H9 (cell line): ENCODE measurements at regions not wholly inside any gene's neighbourhood (a gene's known extent, or its start where the extent isn't known, plus 50 kb on each side); places are given as distances from the start of the nearest gene placed in this dataset.

Source experiments
- DNase-seq: peaks from one replicate; pipeline ENCODE4 v3.0.0-alpha.2; 2017
- H2AFZ ChIP-seq: one replicate; pipeline ENCODE4 v1.6.1; 2013; ENCODE audit warnings: mild to moderate bottlenecking, low read length, control low read depth, moderate library complexity
- H2AK5ac ChIP-seq: 2 replicates; pipeline ENCODE4 v1.6.1; 2013; ENCODE audit warnings: low read length, control low read depth, mixed read lengths; ENCODE audit not compliant: insufficient read length
- H2BK120ac ChIP-seq: one replicate; pipeline ENCODE4 v1.6.1; 2013; ENCODE audit warnings: low read depth, mild to moderate bottlenecking, low read length, control low read depth, inconsistent platforms; ENCODE audit not compliant: poor library complexity, severe bottlenecking
- H2BK12ac ChIP-seq: 2 replicates; pipeline ENCODE4 v1.6.1; 2013; ENCODE audit warnings: low read length, control low read depth, mixed read lengths, low read depth; ENCODE audit not compliant: insufficient read length
- H2BK15ac ChIP-seq: 2 replicates; pipeline ENCODE4 v1.6.1; 2013; ENCODE audit warnings: low read depth, low read length, control low read depth
- H2BK20ac ChIP-seq: one replicate; pipeline ENCODE4 v1.6.1; 2013; ENCODE audit warnings: low read depth, mild to moderate bottlenecking, low read length, control low read depth, inconsistent platforms; ENCODE audit not compliant: poor library complexity, severe bottlenecking
- H2BK5ac ChIP-seq: 2 replicates; pipeline ENCODE4 v1.6.1; 2013; ENCODE audit warnings: low read length, control low read depth, mixed read lengths; ENCODE audit not compliant: insufficient read length
- H3K14ac ChIP-seq: 2 replicates; pipeline ENCODE4 v1.6.1; 2013; ENCODE audit warnings: low read length, control low read depth; ENCODE audit not compliant: insufficient read depth
- H3K18ac ChIP-seq: 2 replicates; pipeline ENCODE4 v1.6.1; 2013; ENCODE audit warnings: low read depth, mild to moderate bottlenecking, mixed read lengths, low read length, control low read depth; ENCODE audit not compliant: insufficient read length
- H3K23ac ChIP-seq: 2 replicates; pipeline ENCODE4 v1.6.1; 2013; ENCODE audit warnings: low read length, control low read depth, mixed read lengths, low read depth; ENCODE audit not compliant: insufficient read length
- H3K23me2 ChIP-seq: 2 replicates; pipeline ENCODE4 v1.6.1; 2013; ENCODE audit warnings: low read depth, mild to moderate bottlenecking, mixed read lengths, low read length, control low read depth; ENCODE audit not compliant: insufficient read length, poor library complexity, severe bottlenecking
- H3K27ac ChIP-seq: 2 replicates; pipeline ENCODE4 v1.5.1; 2013; ENCODE audit warnings: low read length, control low read depth, mixed read lengths, low read depth; ENCODE audit not compliant: insufficient read length
- H3K27me3 ChIP-seq: 2 replicates; pipeline ENCODE4 v1.6.1; 2013; ENCODE audit warnings: low read length, control low read depth, inconsistent platforms; ENCODE audit not compliant: insufficient read depth
- H3K4ac ChIP-seq: 2 replicates; pipeline ENCODE4 v1.6.1; 2013; ENCODE audit warnings: low read depth, mild to moderate bottlenecking, control low read depth, inconsistent platforms, low read length, moderate library complexity
- H3K4me1 ChIP-seq: 2 replicates; pipeline ENCODE4 v1.6.1; 2013; ENCODE audit warnings: low read length, control low read depth, inconsistent platforms; ENCODE audit not compliant: insufficient read depth
- H3K4me2 ChIP-seq: 2 replicates; pipeline ENCODE4 v1.6.1; 2013; ENCODE audit warnings: low read length, control low read depth, mixed read lengths; ENCODE audit not compliant: insufficient read length, insufficient read depth
- H3K56ac ChIP-seq: 2 replicates; pipeline ENCODE4 v1.6.1; 2013; ENCODE audit warnings: low read depth, mild to moderate bottlenecking, mixed read lengths, low read length, control low read depth; ENCODE audit not compliant: insufficient read length
- H3K79me1 ChIP-seq: 2 replicates; pipeline ENCODE4 v1.6.1; 2013; ENCODE audit warnings: low read depth, mild to moderate bottlenecking, moderate library complexity, low read length, control low read depth, inconsistent platforms; ENCODE audit not compliant: insufficient read depth, poor library complexity, severe bottlenecking
- H3K79me2 ChIP-seq: 2 replicates; pipeline ENCODE4 v1.6.1; 2013; ENCODE audit warnings: low read length, control low read depth, inconsistent platforms; ENCODE audit not compliant: insufficient read depth
- H3K9ac ChIP-seq: 2 replicates; pipeline ENCODE4 v1.6.1; 2013; ENCODE audit warnings: low read length, control low read depth, mixed read lengths; ENCODE audit not compliant: insufficient read length; ENCODE audit errors: extremely low read depth
- H3K9me3 ChIP-seq: one replicate; pipeline ENCODE4 v1.6.1; 2013; ENCODE audit warnings: low read depth, low read length, inconsistent platforms; ENCODE audit not compliant: control insufficient read depth
- H3T11ph ChIP-seq: one replicate; pipeline ENCODE4 v1.6.1; 2013; ENCODE audit warnings: mild to moderate bottlenecking, low read length, control low read depth, inconsistent platforms
- H4K20me1 ChIP-seq: one replicate; pipeline ENCODE4 v1.6.1; 2013; ENCODE audit not compliant: control insufficient read depth, insufficient read length, insufficient read depth
- H4K5ac ChIP-seq: 2 replicates; pipeline ENCODE4 v1.6.1; 2013; ENCODE audit warnings: low read depth, mild to moderate bottlenecking, mixed read lengths, low read length, control low read depth; ENCODE audit not compliant: insufficient read length
- H4K8ac ChIP-seq: replicated peaks from 2 replicates; pipeline ENCODE4 v1.6.1; 2013; ENCODE audit warnings: low read length, control low read depth, mixed read lengths, low read depth; ENCODE audit not compliant: insufficient read length
- H4K91ac ChIP-seq: 2 replicates; pipeline ENCODE4 v1.6.1; 2013; ENCODE audit warnings: low read depth, mild to moderate bottlenecking, moderate library complexity, mixed read lengths, low read length, control low read depth; ENCODE audit not compliant: insufficient read length
- H3K27ac Mint-ChIP-seq, 3 experiments: 2 replicates in 2 of 3; 3 replicates in 1 of 3; pipeline ENCODE4 v1.8.0; 2020 to 2021; ENCODE audit warnings: mixed read lengths in 3 of 3, mild to moderate bottlenecking in 1 of 3, moderate library complexity in 1 of 3
- H3K27me3 Mint-ChIP-seq: 2 replicates; pipeline ENCODE4 v1.8.0; 2021; ENCODE audit warnings: low read depth, mild to moderate bottlenecking, moderate library complexity, mixed read lengths
- H3K36me3 Mint-ChIP-seq, 3 experiments: 2 replicates in 2 of 3; 3 replicates in 1 of 3; pipeline ENCODE4 v1.8.0; 2020 to 2021; ENCODE audit warnings: low read depth in 3 of 3, mixed read lengths in 3 of 3; ENCODE audit not compliant: insufficient read depth in 1 of 3
- H3K4me1 Mint-ChIP-seq, 2 experiments: 2 replicates each; pipeline ENCODE4 v1.8.0; 2020; ENCODE audit warnings: mixed read lengths in 2 of 2
- H3K4me3 Mint-ChIP-seq, 2 experiments: 2 replicates in 1 of 2; 3 replicates in 1 of 2; pipeline ENCODE4 v1.8.0; 2020 to 2021; ENCODE audit warnings: mild to moderate bottlenecking in 2 of 2, mixed read lengths in 2 of 2, moderate library complexity in 1 of 2
- H3K9me3 Mint-ChIP-seq, 2 experiments: 2 replicates in 1 of 2; 3 replicates in 1 of 2; pipeline ENCODE4 v1.8.0; 2020; ENCODE audit warnings: mild to moderate bottlenecking in 2 of 2, mixed read lengths in 2 of 2, moderate library complexity in 1 of 2
- WGBS: extraction: QIAGEN DNeasy Blood & Tissue Kit; methylation state at CpG from one replicate; pipeline ENCODE4 v1.1.7; 2013; ENCODE audit warnings: missing lambda C conversion rate, low lambda C conversion rate, mixed read lengths; ENCODE audit not compliant: insufficient read length; ENCODE audit errors: extremely low coverage; 5-methylcytosine and 5-hydroxymethylcytosine counted together
- TF ChIP-seq, protein P1 (sequence below): fragments of 200-600 bp; sonication (generic); conservative IDR thresholded peaks from 3 replicates; pipeline ENCODE4 v1.8.0; 2021; ENCODE audit warnings: antibody characterized with exemption, mild to moderate bottlenecking

DNA sequence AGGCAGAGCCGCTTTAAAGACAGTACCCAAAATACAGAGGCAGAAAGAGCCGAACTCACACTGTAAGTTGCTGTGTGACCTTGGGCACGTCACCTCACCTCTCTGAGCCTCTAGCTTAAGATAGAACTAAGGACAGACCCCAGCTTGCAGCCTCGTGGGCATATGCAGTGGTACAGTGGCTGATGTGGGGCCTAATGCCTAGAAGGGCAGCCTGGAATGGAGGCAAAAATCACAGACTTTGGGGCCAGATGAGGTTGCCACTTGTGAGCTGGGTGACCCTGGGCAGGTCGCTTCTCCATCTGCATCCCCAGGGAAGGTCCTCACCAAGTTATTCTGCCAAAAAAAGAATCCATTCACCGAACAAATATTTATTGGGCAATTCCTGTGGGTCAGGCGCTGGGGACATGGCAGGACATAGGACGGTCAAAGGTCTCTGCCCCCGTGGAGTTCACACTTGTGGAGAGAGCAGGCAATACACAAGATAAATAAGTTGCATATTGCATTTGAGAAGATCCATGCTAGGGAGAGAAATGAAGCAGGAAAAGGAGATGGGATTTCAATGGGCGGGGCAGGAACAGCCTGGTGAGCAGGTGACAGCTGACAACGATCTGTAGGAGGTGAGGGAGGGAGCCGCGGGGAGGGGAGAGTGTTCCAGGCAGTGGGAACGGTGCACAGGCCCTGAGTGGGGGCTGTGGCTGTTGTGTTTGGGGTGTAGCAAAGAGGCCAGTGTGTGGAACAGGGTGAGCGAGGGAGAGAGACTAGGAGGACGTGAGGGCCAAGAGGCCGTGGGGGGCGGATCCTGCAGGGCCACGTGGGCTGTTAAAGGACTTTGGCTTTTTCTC is 115.2 kb downstream of the CEBPB start:
- H2BK5ac ChIP-seq: no peak overlapping the region
- TF ChIP-seq, protein P1, sequence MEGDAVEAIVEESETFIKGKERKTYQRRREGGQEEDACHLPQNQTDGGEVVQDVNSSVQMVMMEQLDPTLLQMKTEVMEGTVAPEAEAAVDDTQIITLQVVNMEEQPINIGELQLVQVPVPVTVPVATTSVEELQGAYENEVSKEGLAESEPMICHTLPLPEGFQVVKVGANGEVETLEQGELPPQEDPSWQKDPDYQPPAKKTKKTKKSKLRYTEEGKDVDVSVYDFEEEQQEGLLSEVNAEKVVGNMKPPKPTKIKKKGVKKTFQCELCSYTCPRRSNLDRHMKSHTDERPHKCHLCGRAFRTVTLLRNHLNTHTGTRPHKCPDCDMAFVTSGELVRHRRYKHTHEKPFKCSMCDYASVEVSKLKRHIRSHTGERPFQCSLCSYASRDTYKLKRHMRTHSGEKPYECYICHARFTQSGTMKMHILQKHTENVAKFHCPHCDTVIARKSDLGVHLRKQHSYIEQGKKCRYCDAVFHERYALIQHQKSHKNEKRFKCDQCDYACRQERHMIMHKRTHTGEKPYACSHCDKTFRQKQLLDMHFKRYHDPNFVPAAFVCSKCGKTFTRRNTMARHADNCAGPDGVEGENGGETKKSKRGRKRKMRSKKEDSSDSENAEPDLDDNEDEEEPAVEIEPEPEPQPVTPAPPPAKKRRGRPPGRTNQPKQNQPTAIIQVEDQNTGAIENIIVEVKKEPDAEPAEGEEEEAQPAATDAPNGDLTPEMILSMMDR: no peak
- H2AFZ ChIP-seq: no peak overlapping the region
- H3K4me3 Mint-ChIP-seq: peak overlapping the region in 1 of 2 experiments; percentile 25; a peak in 1 of 5 replicates
- H2BK120ac ChIP-seq: no peak overlapping the region
- no peak for DNase-seq
- H3K27ac Mint-ChIP-seq: peak overlapping the region in 1 of 3 experiments; percentile 42; a peak in 2 of 7 replicates
- no peak overlapping the region for H3K14ac ChIP-seq
- H4K20me1 ChIP-seq: no peaks in the 10 kb centered on the region
- no peak overlapping the region for H2AK5ac ChIP-seq
- H4K5ac ChIP-seq: no peak overlapping the region
- H3K4me1 Mint-ChIP-seq: peaks cover 14 to 23% of the 10 kb centered on the region in 2 experiments
- H3K36me3 Mint-ChIP-seq: no peaks in the 10 kb centered on the region
- no peak overlapping the region for H4K8ac ChIP-seq
- H3K23me2 ChIP-seq: no peaks in the 10 kb centered on the region
- no peak overlapping the region for H2BK20ac ChIP-seq
- no peak overlapping the region for H3T11ph ChIP-seq
- no peak overlapping the region for H2BK12ac ChIP-seq
- no peak overlapping the region for H3K18ac ChIP-seq
- no peaks in the 10 kb centered on the region for H3K27me3 ChIP-seq
- no peak overlapping the region for H3K23ac ChIP-seq
- no peaks in the 10 kb centered on the region for H3K9me3 Mint-ChIP-seq
- peaks cover 5% of the 10 kb centered on the region for H3K4me1 ChIP-seq
- H3K4ac ChIP-seq: no peak overlapping the region
- H3K56ac ChIP-seq: no peak overlapping the region
- peak overlapping the region; percentile 17 for H3K4me2 ChIP-seq
- no peaks in the 10 kb centered on the region for H3K79me1 ChIP-seq
- H3K27me3 Mint-ChIP-seq: no peaks in the 10 kb centered on the region; the same call in 1 of the 2 replicates
- no peak overlapping the region for H2BK15ac ChIP-seq
- WGBS: no CpG with 5 or more reads among the region's 19 CpGs
- H3K27ac ChIP-seq: no peak overlapping the region
- H3K9me3 ChIP-seq: no peaks in the 10 kb centered on the region
- no peak overlapping the region for H3K9ac ChIP-seq
- no peaks in the 10 kb centered on the region for H3K79me2 ChIP-seq
- H4K91ac ChIP-seq: no peak overlapping the region
